NCI-H524 (cell line): ENCODE measurements at regions not wholly inside any gene's neighbourhood (a gene's known extent, or its start where the extent isn't known, plus 50 kb on each side); places are given as distances from the start of the nearest gene placed in this dataset.

ENCODE experiments used
- DNase-seq, 2 experiments: peaks; one replicate each; lab custom pipeline; 2025; lab: John Stamatoyannopoulos, UW

DNA sequence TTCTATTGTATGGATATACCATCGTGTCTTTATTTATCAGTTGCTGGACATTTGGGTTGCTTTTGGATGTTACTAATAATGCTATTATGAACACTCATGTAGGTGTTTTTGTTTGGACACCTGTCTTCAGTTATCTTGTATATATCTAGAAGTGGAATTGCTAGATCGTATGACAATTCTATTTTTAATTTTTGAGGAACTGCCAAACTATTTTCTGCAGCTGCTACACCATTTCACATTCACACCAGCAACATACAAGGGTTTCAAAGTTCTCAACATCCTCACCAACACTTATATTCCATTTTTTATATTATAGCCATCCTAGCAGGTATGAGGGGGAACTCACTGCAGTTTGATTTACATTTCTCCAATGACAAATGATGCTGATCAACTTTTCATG, 324.6 kb downstream of the CAAP1 start:
- no peak for DNase-seq

DNA sequence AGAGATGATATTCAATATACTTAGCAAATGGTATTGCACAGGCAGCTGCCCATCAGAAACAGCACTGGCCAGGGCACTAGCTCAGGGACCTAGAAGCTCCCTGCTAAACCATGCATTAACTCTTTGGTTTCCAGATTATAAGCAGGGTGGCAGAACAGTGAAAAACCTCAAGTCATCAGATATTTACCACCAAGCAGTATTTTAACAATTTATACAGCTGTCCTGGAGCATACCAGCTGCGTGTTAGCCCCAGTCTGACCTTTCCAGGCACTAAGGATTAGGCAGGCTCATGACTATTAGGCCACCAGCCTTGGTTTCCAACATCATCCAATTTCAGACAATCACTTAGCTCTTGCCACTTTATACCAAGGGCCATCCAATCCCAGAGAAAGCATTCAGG, 326.5 kb downstream of the CAAP1 start:
- DNase-seq, result no peak

DNA sequence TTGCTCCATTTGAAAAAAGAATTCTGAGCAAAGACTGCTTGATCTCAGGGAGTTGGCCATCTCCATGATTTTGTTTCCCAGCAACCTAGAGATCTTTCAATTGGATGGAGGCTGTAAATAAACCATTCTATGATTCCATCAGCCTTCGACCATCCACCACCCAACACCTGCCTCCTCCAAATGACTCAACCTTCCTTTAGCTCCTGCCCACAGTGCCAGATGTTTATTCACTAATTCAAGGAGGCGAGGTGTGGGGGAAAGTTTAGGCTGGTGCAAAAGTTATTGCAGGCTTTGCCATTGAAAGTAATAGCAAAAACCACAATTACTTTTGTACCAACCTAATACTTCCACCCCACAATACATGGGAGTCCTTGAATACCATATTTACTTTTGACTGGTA, 327.5 kb downstream of the CAAP1 start:
- DNase-seq, result no peak

DNA sequence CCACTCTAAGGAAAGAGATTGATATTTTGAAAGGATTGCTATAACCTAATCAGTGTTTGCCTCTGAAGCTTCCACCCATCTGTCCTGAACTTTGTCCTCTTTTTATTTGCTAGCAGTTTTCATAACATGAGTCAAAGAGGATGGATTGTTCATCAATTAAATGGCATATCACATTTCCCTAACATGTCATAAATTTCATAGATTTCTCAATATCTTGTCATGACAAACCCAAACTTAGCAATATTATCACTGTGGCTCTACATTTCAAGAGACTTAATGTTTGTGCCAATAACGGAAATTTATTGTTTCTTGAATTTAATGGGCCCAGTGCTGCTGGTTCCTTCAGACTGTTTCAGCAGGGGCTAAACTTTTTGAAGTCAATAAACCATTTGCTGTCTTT, 330.3 kb downstream of the CAAP1 start:
- no peak for DNase-seq

DNA sequence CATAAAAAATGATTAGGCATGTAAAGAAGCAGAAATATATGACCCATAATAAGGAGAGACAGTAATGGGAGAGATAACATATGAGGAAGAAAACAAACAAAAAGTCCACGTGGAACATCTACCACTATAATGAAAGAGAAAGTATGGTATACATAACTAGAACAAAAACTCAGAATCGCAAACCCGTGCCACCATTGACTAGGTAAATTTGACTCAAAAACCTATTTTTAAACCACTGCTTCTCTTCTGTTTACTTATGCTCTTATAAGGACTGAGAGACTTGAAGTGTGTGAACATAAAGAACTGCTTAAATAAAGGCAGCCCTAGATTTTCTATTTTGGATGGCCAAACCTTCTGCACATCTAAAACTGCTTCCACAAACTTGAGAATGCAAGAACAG, 330.7 kb downstream of the CAAP1 start:
- no peak for DNase-seq

DNA sequence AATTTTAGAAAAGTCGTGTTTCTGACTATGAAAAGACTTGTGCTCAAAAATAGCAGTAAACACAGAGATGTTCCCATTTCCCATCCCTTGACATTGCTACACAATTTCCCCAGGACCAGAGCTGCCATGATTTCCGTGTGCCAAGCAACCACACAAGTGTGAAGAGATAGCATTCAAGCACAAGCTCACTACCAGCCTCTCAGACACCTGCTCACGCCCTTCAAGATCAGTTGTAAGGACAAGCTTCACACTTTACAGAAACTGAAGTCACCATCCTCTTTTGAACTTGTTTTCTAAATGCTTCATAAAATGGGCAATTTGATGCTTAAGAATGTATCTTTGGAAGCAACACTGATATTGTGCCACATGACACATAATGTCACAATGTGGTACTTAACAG, 333.1 kb downstream of the CAAP1 start:
- no peak for DNase-seq

DNA sequence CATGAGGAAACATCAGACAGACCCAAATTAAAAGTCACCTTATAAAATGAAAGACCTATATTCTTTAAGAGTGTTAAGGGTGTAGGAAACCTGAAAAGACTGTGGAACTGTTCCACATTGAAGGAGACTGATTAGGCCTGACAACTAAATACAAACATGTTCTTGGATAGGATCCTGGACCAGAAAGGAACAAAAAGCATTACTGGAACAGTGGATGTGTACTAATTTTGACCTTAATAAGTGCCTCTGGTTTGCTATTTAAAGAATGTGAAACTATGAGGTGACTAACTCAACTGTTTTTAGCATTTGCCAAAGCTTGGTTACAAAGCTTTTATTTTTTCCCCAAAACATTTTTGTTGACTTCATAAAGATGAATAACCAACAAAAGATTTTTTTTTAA, 340.6 kb downstream of the CAAP1 start:
- DNase-seq, result no peak

DNA sequence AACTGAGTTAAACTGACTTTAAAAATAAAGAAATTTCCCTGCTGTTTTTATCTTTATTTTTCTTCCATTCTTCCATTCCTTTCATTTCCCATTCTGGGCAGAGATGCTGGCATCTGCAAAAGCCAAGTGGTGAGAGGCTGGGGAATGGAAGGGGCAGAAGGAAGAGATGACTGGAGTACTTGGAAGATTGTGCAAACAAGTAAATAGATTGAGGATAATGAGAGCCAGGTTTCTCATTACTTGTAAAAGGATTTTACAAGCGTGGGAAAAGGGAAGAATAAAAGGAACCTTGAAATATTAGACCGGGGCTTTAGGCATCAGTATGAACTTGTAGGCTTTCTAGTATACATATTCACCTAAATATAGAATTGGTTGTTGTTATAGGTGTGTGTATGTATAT, 341.2 kb downstream of the CAAP1 start:
- no peak for DNase-seq

DNA sequence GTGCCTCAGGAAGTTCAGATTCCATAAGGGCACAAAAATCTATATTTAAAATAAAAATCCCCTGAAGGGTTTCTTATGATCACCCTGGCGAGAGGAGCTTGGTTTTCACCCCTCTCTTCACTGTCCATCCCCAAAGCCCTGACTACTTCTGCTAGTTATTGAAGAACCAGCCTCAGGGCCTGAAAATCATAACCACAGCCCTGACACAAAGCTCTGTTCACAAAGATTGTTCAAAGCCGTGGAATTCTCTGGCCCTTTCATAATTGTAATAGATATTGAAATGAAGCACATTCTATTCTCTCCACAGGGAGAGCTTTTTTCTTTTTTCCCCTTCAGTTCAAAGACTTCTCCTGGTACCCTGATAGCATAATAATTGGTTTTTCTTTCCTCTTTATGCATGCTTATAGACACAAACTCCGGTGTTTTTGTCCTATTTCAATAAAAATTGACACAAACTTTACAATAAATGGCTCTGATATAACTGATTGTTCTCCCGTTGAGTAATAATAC, 343.8 kb downstream of the CAAP1 start:
- no peak for DNase-seq

DNA sequence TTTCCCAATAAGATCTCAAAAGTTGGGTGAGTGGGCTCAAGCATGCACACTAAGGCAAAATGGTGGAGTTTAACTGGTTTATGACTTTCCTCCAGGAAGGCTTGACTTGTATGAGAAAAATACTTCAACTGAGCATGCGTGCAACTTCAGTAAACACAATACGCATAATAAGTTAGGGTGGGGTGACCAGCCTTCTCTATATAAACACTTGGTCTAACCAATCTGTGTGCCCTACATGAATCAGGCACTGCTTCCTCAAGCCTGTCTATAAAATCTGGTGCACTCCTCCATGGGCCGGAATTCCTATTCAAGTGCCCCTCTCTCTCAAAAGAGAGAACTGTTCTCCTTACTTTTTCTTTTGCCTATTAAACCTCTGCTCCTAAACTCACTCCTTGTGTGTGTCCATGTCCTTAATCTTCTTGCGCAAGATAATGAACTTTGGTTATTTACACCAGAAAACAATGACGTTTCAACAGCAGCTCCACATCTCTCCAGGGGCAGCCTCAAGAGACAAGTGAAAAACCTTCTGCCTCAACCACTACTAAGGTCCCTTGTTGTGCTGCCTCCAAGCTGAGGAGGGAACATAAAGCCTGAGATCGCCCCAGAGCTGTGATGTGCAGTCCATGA, 352.6 kb downstream of the CAAP1 start:
- DNase-seq, result no peak

DNA sequence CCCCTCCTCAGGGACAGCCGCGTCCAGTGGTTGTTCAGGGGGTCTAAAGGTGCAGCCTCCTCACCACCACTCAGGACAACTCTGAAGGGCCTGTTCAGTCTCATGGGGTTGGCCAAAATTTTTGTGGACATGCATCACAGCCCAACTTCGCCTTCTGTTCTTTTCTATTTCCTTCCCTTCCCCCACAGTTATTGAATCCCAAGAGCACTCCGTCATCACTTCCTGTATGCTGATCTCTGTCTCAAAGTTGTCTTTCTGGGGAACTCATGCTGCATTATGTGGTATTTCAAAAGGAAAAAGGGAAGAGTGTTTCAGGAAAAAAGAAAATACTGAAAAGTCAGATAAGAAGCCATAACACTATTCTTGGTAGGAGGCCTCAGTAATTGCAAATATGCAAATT, 355.4 kb downstream of the CAAP1 start:
- no peak for DNase-seq

DNA sequence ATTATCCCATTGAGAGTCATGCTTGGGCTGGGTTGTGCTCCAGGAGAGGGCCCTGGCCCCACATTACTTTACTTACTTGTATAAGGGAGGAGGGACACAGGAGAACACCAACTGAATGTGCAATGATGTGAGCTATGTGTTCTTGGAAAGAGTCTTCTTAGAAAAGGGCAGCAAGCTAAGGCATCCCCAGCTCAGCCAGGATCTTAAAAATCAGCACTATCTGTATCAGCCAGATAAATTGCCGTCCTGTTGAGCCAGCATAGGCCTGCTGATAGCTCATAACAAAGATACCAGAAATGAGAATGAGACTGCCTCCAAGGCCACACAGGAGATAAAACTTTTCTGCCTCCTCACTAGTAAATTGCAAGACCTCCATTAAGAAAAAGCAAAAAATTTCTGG, 357.5 kb downstream of the CAAP1 start:
- no peak for DNase-seq

DNA sequence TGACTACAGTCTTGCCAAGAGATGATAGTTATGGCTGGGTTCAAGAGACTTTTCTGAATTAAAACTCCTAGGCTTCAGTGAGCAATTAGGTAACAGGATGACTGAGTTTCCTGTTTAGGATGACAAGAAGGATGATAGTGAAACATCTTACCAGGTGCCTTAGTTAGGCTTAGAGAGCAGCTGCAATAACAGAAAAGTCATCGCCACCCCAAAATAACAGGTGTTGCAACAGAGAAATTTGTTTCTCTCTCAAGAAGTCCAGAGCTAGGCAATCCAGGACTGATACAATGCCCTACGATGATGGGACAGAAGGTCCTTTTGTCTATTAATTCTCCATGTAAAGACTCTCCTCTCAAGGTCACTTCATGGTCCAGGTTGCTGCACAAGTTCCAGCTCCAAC, 361.8 kb downstream of the CAAP1 start:
- DNase-seq, result no peak

DNA sequence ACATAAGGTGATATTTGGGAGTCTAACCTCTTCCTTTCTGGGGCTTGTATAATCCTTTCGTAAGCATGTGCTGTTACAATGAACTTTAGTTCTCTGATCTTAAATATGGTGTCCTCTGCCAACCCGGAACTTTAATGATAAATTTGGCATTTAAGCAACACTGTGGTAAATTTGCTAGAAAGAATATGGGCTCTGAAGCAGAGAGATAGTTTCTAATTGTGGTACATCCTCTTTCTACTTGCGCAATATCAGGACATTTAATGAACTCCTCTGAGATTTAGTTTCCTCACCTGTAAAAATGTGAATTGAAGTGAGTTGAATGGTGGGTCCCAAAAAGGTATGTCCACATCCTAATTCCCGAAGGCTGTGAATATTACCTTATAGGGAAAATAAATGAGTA, 364.7 kb downstream of the CAAP1 start:
- DNase-seq, result no peak

DNA sequence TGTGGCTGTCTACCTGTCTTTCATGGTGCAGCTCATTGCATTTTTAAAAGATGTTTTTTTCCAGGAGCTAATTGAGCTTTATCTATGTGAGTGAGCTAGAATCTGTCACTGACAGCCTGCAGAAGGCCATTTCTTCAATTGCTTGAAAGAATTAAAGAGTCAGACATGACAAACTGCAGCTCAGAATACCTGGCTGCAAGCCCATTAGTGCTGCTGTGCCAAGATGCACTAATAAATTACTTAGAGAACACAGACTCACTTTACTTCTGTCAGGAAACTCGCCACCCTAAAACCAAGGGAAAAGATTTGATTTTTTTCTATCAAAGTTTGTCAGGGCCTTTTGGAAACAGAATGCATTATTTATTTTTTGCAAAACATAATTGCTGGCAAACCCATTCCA, 368.3 kb downstream of the CAAP1 start:
- DNase-seq, result no peak

DNA sequence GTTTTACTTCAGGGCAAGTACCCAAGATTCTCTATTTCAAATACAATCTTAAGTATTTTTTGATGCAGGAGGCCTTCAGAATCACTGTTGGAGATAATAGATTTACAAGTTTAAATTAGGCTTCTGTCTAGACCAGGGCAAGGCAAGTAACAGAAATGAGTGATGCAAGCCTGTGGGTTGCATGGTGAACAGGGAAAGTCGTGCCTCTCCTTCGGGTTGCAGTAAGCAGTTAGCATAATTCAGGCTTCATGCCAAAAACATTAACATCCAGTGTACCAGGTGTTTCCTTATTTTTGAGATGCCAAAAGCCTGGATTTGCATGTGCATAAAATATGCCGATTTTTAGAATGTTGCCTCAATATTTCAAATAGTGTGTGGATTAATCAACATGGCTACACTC, 369.0 kb downstream of the CAAP1 start:
- no peak for DNase-seq

DNA sequence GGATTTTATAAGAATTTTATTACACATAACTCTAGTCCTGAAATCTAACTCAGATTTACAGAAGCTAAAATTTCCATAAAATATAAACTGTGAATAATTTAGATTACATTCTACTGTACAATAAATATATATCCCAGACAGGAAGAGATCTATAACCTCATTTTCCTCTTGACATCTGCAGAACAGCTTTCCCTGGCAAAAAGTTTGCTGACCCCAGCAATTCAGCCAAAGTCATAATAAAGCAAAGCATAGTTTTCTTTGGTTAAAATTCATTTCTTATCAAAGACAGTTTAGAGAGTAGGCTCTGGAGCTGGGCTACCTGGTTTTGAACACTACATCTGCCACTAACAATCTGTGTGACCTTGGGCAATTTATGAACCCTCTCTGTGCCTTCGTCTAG, 372.5 kb downstream of the CAAP1 start:
- DNase-seq, result no peak

DNA sequence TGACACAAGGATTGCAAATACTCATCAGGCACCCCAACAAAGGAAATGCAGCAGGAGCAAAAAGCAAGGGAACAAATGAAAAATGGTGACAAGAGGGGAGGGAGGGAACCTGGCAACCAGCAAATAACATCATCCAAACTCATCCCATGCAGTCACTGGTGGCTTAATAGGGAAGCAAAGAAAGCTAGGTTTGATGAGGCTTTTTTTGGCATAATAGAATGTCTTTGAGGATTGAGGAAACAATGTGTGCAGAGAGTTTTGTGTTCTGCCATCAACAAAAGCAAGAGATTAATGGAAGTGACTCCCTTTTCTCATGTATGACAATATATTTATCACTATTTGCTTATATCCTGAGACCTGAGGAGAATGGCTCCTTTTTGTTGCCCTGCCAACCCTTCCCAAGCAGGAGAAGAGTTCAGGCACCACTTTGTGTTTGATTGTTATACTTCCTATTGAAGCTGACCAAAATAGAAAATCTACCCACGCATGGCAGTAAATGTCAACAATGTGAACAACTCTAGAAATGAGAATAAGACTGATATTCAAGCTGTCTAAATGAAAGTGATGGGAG, 375.7 kb downstream of the CAAP1 start:
- DNase-seq, result no peak

DNA sequence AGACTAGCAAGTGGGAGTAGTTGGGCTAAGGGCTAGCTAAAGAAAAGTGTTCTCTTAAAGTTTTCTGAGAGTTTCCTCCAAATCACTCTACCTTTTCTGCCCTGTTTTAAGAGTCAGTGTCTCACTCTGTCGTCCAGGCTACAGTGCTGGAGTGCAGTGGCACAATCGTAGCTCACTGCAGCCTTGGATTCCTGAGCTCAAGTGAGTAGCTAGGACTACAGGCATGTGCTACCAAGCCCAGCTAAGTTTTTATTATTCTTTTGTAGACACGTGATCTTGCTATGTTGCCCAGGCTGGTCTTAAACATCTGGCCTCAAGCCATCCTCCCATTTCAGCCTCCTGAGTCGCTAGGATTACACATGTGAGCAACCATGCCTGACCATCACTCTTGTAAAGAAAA, 378.9 kb downstream of the CAAP1 start:
- no peak for DNase-seq

DNA sequence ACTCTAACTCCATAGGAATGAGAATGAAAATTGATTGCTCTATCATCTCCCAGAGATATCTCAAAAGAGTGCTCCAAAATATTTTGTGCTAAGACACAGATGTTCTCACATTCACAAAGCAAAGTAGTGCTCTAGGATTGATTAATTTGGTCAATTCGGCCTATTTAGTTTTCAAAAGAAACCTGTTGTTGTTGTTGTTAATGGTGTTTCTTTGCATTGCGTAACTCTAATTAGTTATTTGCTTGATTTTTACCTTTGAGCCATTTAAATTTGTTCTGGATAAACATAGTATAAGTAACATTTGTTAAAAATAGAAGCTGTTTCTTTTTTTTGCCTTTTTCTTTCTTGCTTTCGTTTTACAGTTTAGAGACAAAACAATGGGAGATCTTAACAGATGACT, 382.5 kb downstream of the CAAP1 start:
- no peak for DNase-seq

DNA sequence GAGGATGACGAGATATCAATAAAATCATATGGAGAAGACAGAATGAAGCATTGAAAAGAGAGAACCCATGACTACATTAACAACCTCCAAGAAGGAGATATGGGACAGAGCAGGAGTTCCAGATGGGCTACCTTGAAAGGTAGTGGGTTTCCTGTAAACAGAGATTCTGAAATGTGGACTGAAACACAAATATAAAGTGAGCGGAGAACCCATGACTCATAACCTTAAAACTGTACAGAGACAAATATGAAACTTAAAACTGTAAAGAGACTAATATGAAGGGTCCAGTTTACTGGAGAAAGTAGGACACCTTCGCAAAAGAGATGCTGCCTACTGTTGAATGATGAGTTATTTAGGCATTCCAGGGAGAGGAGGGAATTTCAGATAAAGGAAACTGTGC, 383.7 kb downstream of the CAAP1 start:
- DNase-seq, result no peak

DNA sequence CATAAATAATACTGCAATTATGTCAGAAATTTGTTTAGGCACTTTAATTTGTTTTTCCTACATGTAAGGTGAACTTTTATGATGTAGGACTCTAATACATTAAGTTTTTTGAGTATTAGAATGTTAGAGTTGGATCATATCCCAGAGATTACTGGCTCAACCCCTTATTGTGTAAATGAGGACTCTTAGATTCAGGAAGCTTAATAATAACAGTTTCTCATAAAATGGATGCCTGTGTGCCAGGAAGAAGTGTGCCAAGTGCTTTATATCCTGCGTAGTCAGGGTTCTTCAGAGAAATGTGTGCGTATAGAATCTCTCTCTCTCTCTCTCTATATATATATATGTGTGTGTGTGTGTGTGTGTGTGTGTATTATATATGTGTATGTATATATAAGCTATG, 388.5 kb downstream of the CAAP1 start:
- no peak for DNase-seq

DNA sequence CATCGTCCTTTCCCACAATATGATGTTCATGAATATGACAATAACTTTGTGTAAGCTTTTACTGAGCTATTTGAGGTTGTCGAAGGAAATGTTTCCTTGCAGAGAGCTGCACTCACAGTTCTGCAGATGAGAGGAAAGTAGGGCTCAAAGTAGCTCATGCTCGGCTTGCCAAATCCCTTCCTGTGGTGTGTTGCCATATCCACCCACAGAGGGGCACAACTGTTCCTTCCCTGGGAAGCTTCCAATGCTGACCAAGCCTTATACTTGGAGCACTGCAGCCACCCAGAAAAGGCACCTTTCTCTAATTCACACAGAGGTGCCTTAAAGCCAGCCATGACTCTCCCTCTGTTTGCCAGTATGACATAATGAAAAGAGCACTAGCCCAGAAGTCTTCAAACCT, 390.3 kb downstream of the CAAP1 start:
- DNase-seq, result peak; percentile 1 to 20

DNA sequence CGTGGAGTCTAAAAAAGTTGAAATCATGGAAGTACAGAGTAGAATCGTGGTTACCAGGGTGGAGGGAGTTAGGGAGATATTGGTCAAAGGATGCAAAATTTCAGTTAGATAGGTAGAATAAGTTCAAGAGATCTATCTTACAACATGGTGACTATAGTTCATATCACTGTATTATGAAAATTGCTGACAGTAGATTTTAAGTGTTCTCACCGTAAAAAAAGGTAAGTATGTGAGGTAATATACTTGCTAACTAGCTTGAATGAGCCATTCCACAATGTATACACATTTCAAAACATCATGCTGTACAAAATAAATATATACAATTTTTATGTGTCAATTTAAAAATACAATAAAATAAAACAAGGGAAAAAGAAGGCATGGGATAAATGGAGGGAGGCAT, 392.1 kb downstream of the CAAP1 start:
- no peak for DNase-seq
